Frontal cortex (tissue), 3 donors: ENCODE measurements at regions not wholly inside any gene's neighbourhood (a gene's known extent, or its start where the extent isn't known, plus 50 kb on each side); places are given as distances from the start of the nearest gene placed in this dataset.
"Not testable (repeated sequence)": the region's sequence is repeated elsewhere in the genome, so short reads cannot be mapped to it uniquely, and the experiment has no call there.

Experiments used
- DNase-seq, 2 donors: peaks; one replicate each; pipeline ENCODE4 v3.0.0; 2012; ENCODE audit warnings: low spot score in 2 of 2
- FAIRE-seq: peaks from 2 replicates; lab custom pipeline; 2012; peaks lifted over from hg19 to GRCh38; lab: Jason Lieb, UNC
- donor health status: control.
- donor health status: control.
- donor health status: control.

- FAIRE-seq (no peak), DNase-seq (no peak)
Measured at GRCh38 chr6:82772851-82773717, 292.6 kb downstream of the UBE3D start.

DNA sequence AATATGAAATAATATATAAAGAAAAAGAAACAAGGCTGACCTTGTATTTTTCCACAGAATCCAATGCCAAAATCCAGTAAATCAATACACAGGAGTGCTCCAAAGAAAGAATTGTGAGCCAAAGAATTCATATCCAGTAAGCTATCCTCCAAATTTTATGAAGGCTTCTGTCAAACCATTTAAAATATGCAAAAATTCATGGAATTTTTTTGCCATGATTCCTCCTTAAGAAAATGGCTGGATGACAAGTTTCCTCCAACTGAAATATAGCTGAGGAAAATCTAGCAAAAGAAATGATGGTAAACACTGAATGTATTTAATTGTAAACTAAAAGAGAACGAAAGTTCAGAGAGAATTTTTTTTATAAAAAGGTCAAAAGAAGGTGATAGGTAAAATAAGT is 290.3 kb downstream of the UBE3D start:
- no peak for DNase-seq
- no peak for FAIRE-seq

DNA sequence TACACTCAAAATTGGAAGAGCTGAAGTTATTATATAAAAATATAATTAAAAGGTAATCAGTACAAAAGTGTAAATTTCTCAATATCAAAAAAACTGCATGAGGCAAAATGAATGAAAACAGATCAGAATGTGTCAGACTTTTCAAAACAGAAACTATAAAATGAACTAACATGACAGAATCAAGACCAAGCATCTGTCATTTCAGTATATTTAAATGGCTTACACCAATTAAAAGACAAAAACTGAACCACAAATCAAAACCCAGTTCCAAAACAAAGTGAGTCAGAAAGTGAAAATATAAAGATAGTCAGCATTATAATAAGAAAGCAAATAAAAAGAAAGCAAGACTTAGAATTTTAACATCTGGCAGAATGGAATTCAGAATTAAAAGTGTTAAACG is 289.7 kb downstream of the UBE3D start:
- no peak for FAIRE-seq

DNA sequence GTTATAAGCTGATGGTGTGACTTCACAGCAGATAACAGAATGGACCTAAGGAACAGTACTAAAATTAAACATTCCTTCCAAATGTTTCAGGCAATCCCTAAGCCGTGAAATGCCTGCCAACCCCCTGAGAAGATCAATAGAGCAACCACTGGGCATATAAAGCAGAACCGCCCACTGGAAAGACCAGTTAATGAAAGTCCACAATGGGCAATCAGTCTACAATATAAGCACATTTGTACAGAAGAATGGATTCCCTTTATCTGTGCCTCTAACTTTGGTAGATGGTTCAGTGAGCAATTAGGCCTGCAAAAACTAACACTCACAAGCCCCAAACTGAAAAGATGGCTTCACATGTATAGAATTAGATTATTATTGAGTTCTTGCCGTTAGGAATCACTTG is 286.6 kb downstream of the UBE3D start:
- FAIRE-seq (no peak), DNase-seq (no peak)

More for the DNA sequence above, 289.7 kb downstream of the UBE3D start:
- no peak for DNase-seq

GRCh38 chr6:82780334-82780733 is 285.3 kb downstream of the UBE3D start:
- FAIRE-seq (no peak), DNase-seq (no peak)

GRCh38 chr6:82781620-82782204 is 283.9 kb downstream of the UBE3D start:
- no peak for DNase-seq
- no peak for FAIRE-seq

DNA sequence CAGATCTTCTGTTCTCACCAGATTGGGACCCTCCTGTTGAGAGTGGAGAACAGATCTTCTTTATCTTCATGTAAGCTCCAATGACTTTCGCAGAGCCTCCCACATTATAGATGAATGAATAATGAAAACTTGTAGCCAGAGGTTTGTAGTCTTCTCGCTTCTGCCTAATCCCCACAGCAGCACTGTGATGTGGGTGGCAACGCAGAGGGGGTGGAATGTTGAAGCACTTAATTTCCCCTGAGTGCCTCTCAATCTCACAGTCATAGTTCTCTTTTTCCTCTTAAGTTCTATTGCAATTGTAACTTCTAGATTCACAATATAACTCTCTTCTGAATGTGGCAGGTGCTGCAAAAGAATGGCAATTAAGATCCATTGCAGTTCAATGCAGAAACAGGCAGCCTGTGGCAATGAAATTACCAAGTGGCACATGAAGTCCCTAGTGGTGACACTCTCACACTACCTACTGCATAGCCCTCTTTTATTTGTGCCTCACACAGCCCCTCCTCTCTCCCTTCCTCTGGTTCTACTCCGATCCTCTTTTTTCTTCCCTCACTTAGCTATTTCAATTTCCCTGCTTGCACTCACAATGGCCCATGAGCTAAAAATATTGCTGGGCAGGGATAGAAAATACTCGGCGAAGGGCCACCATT is 281.9 kb downstream of the UBE3D start:
- no peak for FAIRE-seq
- no peak for DNase-seq

- FAIRE-seq (no peak), DNase-seq (no peak)
Measured at GRCh38 chr6:82785206-82785605, 280.4 kb downstream of the UBE3D start.

- DNase-seq, result no peak
- no peak for FAIRE-seq
Measured at GRCh38 chr6:82786248-82786647, 279.4 kb downstream of the UBE3D start.

DNA sequence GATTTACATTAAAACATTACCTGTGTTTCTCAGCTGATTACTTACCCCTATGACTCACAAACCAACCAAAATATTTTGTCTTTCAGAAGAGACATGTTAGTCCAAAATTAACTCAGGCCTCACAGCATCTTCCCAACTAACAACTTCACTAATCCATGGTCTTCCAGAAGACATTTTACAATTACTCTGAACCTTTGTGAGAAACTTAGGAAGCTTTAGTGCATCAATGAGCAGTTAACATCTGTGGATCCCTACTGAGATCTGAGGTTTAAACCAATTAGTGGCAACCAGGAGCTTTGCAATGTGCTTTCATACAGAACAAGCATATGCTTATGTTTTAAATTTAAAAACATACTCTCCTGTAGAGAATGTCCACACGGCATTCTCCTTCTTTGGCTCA is 269.7 kb downstream of the UBE3D start:
- DNase-seq (no peak), FAIRE-seq (no peak)

DNA sequence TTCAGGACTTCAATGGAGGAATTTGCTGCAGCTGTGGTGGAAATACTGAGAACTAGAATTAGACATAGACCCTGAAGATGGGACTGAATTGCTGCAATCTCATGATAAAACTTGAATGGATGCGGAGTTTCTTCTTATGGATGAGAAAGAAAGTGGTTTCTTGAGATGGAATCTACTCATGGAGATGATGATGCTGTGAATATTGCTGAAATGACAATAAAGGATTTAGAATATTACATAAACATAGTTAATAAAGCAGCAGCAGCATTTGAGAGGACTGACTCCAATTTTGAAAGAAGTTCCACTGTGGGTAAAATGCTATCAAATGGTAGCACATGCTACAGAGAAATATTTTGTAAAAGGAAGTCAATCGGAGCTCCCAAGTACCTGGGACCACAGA is 264.6 kb downstream of the UBE3D start:
- DNase-seq (no peak), FAIRE-seq (no peak)

DNA sequence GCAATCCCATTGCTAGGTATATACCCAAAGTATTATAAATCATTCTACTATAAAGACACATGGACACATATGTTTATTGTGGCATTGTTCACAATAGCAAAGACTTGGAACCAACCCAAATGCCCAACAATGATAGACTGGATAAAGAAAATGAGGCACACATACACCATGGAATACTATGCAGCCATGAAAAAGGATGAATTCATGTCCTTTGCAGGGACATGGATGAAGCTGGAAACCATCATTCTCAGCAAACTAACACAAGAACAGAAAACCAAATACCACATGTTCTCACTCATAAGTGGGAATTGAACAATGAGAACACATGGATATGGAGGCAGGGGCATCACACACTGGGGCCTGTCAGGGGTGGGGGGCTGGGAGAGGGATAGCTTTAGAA is 249.4 kb downstream of the UBE3D start:
- not testable (repeated sequence) for FAIRE-seq, DNase-seq

DNA sequence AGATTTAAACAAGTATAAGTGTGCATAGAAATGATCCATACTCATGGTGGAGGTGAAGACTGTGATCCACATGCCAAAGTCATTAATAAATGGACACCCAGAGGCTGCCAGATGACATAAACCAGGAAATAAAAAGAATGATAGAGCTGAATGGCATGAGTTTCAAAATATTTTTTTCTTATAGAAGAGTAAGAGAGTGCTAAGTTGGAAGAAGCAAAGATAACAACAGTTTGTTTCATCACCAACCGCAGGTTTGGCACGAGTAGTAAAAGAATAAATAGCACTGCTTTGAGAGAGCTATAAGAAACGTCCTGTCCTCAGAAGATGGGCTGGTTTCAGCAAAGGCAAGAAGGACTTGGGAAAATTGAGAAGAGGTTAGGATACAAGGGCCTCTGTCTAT is 246.9 kb downstream of the UBE3D start:
- FAIRE-seq (no peak), DNase-seq (no peak)

GRCh38 chr6:82823361-82823760 is 242.3 kb downstream of the UBE3D start:
- FAIRE-seq (no peak), DNase-seq (no peak)

GRCh38 chr6:82832811-82833210 is 232.8 kb downstream of the UBE3D start:
- FAIRE-seq, result no peak
- no peak for DNase-seq

- FAIRE-seq, result no peak
- no peak for DNase-seq
Measured at GRCh38 chr6:82833481-82833880, 232.2 kb downstream of the UBE3D start.

DNA sequence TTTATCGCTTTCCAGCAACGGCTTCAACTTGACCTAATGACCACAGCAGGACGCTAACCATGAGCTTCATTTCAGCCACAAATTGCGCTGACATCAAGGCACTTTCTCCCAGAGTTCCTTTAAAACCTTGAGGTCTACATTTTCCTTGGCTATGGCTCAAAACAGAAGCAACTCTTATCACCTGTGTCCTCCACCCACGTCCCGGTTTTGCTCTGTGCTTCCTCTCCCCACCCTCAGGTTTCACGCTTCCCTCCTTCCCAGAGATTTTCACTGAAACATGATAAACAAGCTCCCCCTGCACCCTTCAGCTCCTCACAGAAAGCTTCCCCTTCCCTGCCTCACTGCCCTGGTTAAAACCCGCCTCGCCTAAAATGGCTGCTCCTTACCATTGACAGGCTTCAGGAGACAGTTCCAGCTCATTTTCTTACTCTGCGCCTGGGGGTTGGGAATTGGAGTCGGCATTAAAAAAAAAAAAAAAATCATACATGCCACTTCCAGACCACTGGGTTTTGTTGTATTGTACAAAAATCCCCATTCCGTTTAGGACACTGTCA is 229.5 kb downstream of the UBE3D start:
- DNase-seq, result no peak
- FAIRE-seq, result no peak

GRCh38 chr6:82840571-82840970 is 225.1 kb downstream of the UBE3D start:
- DNase-seq (no peak), FAIRE-seq (no peak)

- DNase-seq, result no peak
- FAIRE-seq, result no peak
Measured at GRCh38 chr6:82841309-82841708, 224.3 kb downstream of the UBE3D start.
